ENCODE measurements at regions not wholly inside any gene's neighbourhood (a gene's known extent, or its start where the extent isn't known, plus 50 kb on each side); places are given as distances from the start of the nearest gene placed in this dataset.

GRCh38 chr13:107452833-107453232, 762.5 kb downstream of the LIG4 start:
- no peak for TF ChIP-seq CTCF (IDR thresholded peaks at IDR 0.05)
- no peak for TF ChIP-seq POLR2A (IDR thresholded peaks at IDR 0.05)
